ENCODE measurements at regions not wholly inside any gene's neighbourhood (a gene's known extent, or its start where the extent isn't known, plus 50 kb on each side); places are given as distances from the start of the nearest gene placed in this dataset.
"Not testable (repeated sequence)": the region's sequence is repeated elsewhere in the genome, so short reads cannot be mapped to it uniquely, and the experiment has no call there.

GRCh38 chr6:49299279-49299678 is 163.8 kb downstream of the MMUT start:
- no peak for DNase-seq
- intact Hi-C loops (cut with DNase I): no loop called here

DNA sequence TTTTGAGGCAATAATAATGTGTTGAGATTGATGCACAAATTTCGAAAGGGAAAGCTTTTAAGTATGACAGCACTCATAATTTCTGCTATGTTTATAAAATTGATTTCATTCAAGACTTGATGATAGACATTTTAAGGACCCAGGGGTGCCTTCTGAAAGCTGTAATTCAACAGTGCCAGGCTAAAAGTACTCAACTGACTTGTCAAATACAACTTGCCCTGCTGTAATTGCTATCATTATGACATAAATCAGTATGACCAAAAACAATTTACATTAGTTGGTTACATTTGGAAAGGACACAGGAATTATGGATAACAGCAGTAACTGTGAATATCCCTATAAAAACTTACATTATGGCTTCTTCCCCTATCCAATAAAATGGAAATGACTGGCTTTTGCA is 178.9 kb downstream of the MMUT start:
- intact Hi-C loops (cut with DNase I): no loop called here
- no peak for DNase-seq

DNA sequence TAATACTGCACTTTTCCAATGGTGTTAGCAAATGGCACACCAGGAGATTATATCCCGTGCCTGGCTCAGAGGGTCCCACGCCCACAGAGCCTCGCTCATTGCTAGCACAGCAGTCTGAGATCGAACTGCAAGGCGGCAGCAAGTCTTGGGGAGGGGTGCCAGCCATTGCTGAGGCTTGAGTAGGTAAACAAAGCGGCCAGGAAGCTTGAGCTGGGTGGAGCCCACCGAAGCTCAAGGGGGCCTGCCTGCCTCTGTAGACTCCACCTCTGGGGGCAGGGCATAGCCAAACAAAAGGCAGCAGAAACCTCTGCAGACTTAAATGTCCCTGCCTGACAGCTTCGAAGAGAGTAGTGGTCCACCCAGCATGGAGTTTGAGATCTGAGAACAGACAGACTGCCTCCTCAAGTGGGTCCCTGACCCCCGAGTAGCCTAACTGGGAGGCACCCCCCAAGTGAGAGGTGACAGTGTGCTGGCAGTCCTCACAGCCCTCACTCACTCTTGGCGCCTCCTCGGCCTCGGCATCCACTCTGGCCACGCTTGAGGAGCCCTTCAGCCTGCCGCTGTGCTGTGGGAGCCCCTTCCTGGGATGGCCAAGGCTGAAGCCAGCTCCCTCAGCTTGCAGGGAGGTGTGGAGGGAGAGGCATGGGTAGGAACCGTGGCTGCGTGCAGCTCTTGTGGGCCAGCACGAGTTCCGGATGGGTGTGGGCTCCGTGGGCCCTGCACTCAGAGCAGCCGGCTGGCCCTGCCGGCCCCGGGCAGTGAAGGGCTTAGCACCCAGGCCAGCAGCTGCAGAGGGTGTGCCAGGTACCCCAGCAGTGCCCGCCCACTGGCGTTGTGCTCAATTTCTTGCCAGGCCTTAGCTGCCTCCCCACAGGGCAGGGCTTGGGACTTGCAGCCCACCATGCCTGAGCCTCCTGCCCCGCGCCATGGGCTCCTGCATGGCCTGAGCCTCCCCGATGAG is 188.0 kb downstream of the MMUT start:
- intact Hi-C loops (cut with DNase I): not testable (repeated sequence)
- DNase-seq: peak in 3 of 10 donors; percentile 46 to 79 (median 76)

GRCh38 chr6:49269190-49269589 is 193.9 kb downstream of the MMUT start:
- intact Hi-C loops (cut with DNase I): no loop called here
- DNase-seq: no peak

DNA sequence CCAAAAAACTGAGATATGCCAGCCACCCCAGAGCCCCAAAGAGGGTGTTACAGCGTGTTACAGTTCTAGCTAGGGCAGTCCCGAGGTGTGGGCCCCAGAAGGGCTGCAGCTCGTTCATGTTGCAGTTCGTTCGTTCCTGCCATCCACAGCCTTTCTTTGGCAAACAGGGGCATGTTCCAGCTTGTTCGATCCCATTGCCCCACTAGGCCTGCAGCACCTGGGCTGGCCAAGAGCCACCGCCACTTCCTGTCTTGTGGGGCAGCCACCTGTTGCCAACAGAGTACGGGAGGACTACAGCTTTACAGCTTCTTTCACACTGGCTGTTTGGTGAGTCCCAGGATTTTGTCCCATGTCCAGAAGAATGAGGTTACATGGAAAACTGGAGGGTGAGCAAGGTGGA is 198.1 kb downstream of the MMUT start:
- peak in 1 of 10 donors; percentile 71 for DNase-seq
- intact Hi-C loops (cut with DNase I): no loop called here

GRCh38 chr6:49264496-49264895 is 198.6 kb downstream of the MMUT start:
- intact Hi-C loops (cut with DNase I): no loop called here
- DNase-seq: no peak

GRCh38 chr6:49257549-49257948 is 205.5 kb downstream of the MMUT start:
- no peak for DNase-seq
- intact Hi-C loops (cut with DNase I): no loop called here

GRCh38 chr6:49255335-49255734 is 207.7 kb downstream of the MMUT start:
- DNase-seq: no peak
- intact Hi-C loops (cut with DNase I): no loop called here

GRCh38 chr6:49252901-49253300 is 210.2 kb downstream of the MMUT start:
- intact Hi-C loops (cut with DNase I): no loop called here

GRCh38 chr6:49233483-49233882 is 229.6 kb downstream of the MMUT start:
- intact Hi-C loops (cut with DNase I): no loop called here
- no peak for DNase-seq

More at GRCh38 chr6:49252901-49253300, 210.2 kb downstream of the MMUT start:
- DNase-seq: no peak

DNA sequence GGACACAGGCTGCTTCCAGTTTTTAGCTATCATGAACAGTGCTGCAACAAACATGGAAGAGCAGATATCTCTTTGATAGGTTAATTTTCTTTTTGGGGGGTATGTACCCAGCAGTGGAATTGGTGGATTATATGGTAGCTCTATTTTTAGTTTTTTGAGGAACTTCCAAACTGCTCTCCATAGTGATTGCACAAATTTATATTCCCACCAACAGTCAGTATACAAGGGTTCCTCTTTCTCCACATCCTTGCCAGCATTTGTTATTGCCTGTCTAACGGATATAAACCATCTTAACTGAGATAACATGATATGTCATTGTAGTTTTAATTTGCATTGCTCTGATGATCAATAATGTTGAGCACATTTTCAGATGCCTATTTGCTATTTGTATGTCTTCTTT is 237.6 kb downstream of the MMUT start:
- no peak for DNase-seq
- intact Hi-C loops (cut with DNase I): no loop called here

DNA sequence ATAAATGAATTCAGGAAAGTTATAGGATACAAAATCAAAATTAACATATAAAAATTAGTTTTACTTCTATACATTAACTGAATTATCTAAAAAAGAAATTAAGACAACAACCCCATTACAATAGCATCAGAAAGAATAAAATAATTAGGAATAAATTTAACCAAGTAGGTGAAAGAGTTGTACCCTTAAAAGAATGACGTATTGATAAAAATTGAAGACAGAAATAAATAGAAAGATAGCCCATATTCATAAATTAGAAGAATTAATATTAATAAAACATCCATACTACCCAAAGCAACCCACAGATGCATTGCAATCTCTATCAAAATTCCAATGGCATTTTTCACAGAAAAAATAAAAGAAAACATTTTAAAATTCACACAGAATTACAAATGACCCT is 242.8 kb downstream of the MMUT start:
- no peak for DNase-seq
- intact Hi-C loops (cut with DNase I): no loop called here

GRCh38 chr6:49205526-49205925 is 257.5 kb downstream of the MMUT start:
- intact Hi-C loops (cut with DNase I): no loop called here
- DNase-seq: no peak

DNA sequence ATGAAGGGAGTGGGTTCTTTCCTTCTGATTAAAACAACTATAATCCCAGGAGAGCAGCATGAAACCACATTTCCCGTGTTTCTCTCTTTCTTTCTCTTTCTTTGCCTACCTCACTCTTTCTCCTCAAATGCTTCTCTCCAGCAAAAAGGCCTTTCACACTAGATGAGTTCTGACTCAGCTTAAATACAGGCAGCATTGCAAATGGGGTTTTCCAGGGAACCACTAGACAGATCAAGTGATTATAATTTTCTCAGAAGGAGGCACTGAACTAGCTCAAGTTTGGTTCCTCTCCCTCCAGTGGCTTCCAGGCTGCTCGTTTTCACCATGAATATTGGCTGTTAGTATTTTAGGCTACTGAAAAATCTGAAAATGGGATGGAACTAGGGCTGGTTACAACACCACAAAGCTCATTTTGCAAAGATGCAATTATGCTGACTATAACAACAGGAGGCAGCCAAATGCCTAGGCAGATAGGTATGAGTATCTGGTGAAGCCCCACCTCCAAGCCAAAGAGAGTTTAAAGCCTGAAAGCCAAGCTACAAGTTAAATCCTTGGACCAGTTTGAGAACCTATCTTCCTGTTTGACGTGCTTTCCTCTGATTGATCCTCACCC is 260.0 kb downstream of the MMUT start:
- intact Hi-C loops (cut with DNase I): no loop called here
- no peak for DNase-seq

DNA sequence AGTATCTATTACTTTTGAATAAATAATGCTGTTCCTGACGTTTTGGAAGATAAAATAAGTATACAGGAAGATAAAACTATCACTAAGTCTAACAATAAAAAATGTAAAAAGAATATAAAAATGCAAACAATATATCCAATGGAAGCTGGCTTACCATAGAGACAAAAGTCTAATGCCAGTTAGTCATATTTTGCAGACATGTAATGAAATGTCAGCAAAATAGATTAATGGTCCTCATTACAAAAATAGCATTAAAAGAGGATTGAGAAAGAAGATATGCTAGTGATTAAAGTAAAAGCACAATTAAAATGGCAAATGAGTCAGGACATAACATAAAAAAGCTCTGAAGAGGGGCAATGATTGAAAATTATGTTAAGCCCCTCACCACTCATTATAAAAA is 265.0 kb downstream of the MMUT start:
- intact Hi-C loops (cut with DNase I): no loop called here
- no peak for DNase-seq

DNA sequence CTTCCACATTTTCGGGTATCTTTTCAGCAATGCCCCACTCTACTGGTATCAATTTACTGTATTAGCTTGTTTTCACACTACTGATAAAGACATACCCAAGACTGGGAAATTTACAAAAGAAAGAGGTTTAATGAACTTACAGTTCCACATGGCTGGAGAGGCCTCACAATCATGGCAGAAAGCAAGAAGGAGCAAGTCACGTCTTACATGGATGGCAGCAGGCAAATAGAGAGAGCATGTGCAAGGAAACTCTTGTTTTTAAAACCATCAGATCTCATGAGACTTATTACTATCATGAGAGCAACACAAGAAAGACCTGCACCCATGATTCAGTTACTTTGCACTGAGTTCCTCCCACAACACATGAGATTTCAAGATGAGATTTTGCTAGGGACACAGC is 300.7 kb downstream of the MMUT start:
- intact Hi-C loops (cut with DNase I); DNase-seq: not testable (repeated sequence)

DNA sequence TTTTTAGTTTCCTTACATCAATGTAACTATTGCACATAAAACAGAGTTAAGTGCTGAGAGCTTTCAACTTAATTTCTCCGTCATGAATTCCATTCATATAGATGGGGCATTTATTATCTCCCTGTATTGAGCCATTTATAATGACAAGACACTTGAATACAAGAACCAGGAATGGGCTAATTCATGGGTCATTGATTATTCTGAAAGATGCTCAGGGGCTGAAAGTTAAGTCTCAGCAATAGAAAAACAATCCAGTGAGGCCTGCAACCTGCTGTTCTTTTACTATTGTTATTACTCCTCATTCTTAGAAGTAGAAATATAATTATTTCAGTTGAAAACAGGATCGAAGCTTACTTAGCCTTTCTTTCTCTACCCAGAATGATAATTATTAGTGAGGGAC is 307.7 kb downstream of the MMUT start:
- no peak for DNase-seq
- intact Hi-C loops (cut with DNase I): no loop called here

DNA sequence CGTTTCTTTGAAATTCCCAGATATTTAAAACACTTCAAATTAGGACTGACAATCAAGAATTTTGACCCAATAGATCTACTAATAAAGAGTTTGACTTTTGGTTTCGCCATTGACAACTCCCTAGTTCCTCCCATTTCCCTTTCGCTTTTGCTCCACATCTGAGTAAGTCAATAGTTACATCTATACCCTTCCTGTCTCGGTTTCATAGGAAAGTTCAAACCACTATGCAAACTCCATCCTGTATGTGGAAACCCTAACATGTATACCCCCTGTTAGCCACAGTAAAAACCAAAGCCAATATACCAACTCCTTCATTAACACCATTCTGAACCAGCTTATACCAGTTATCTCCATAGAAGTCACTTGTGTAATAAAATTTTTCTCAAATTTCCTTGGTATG is 311.1 kb downstream of the MMUT start:
- DNase-seq: no peak
- intact Hi-C loops (cut with DNase I): no loop called here

DNA sequence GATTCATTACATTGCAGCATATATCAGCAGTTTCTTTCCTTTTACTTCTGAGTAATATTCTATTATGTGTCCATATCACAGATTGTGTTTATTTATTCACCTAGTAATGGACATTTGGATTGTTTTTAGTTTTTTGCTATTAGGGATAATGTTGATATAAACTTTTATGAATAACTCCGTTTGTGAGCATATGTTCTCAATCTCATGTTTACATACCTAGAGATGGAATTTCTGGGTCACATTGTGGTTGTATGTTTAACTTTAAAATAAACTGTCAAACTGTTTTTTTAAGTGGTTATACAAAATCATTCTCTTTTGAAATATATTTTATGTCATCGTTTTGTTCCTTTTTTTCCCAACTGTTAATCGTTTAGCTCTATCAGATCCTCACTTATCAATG is 311.6 kb downstream of the MMUT start:
- intact Hi-C loops (cut with DNase I): no loop called here
- no peak for DNase-seq

GRCh38 chr6:49151033-49151432 is 312.0 kb downstream of the MMUT start:
- peak in 2 of 10 donors; percentile 50 to 52 for DNase-seq
- intact Hi-C loops (cut with DNase I): no loop called here

DNA sequence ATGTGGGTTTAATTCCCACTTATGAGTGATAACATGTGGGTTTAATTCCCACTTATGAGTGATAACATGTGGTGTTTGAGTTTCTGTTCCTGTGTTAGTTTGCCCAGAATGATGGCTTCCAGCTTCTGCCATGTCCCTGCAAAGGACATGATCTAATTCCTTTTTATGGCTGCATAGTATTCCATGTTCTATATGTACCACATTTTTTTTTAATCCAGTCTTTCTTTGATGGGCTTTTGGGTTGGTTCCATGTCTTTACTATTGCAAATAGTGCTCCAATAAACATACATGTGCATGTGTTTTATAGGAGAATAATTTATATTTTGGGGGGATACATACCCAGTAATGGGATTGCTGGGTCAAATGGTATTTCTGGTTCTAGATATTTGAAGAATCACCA is 317.8 kb downstream of the MMUT start:
- intact Hi-C loops (cut with DNase I): no loop called here
- DNase-seq: no peak
